ENCODE measurements at regions not wholly inside any gene's neighbourhood (a gene's known extent, or its start where the extent isn't known, plus 50 kb on each side); places are given as distances from the start of the nearest gene placed in this dataset.

GRCh38 chr6:117817992-117818391 lies 89.1 kb upstream of the SLC35F1 start:
- Histone ChIP-seq H3K36me3 (ENCODE audit: control insufficient read depth, insufficient read depth, low read length) (no peaks in the 10 kb centered on the region), H3K27me3 (ENCODE audit: control insufficient read depth, insufficient read depth, low read length) (peaks cover 3% of the 10 kb centered on the region; the same call in 1 of the 2 replicates), H3K4me1 (ENCODE audit: control insufficient read depth, insufficient read depth, low read length) (no peaks in the 10 kb centered on the region), H3K27ac (ENCODE audit: low read length) (no peak overlapping the region), H3K4me3 (ENCODE audit: low read depth in 2 of 2, low read length in 2 of 2) (no peak overlapping the region), H3K9me3 (ENCODE audit: control insufficient read depth, insufficient read depth, low read depth, low read length) (no peaks in the 10 kb centered on the region)
- no peak for TF ChIP-seq SIN3A (IDR thresholded peaks at IDR 0.05; ENCODE audit: borderline replicate concordance, insufficient read depth, low read depth, low read length)
- no peak for TF ChIP-seq CTCF (IDR thresholded peaks at IDR 0.05)
- no peak for TF ChIP-seq TCF7L2 (IDR thresholded peaks at IDR 0.05; ENCODE audit: low read depth, low read length)
- TF ChIP-seq REST (IDR thresholded peaks at IDR 0.05; ENCODE audit: insufficient read depth in 1 of 2, low read depth in 2 of 2, low read length in 1 of 2) = no peak
- no peak for TF ChIP-seq POLR2AphosphoS5 (IDR thresholded peaks at IDR 0.05; ENCODE audit: low read depth, low read length)
- no peak for DNase-seq (ENCODE audit: low read depth, low spot score)
- intact Hi-C loops (cut with micrococcal nuclease; ENCODE audit: unreplicated experiment) = no loop called here
- CTCF ChIA-PET = no interaction called here
- POLR2A ChIA-PET = no interaction called here
- no TSS peak for BruUV-seq (replicated peaks)
- no peak for ATAC-seq
- in situ Hi-C loops (cut with HindIII; ENCODE audit: low pct_unique_long_range_greater_than_20kb, low sequenced_read_pairs) = no loop called here

- in situ Hi-C loops (cut with HindIII; ENCODE audit: low pct_unique_long_range_greater_than_20kb, low sequenced_read_pairs) = no loop called here
- Histone ChIP-seq H3K4me1 (ENCODE audit: control insufficient read depth, insufficient read depth, low read length) (no peaks in the 10 kb centered on the region), H3K36me3 (ENCODE audit: control insufficient read depth, insufficient read depth, low read length) (no peaks in the 10 kb centered on the region), H3K27me3 (ENCODE audit: control insufficient read depth, insufficient read depth, low read length) (peaks cover 3% of the 10 kb centered on the region; the same call in 1 of the 2 replicates), H3K9me3 (ENCODE audit: control insufficient read depth, insufficient read depth, low read depth, low read length) (no peaks in the 10 kb centered on the region), H3K4me3 (ENCODE audit: low read depth in 2 of 2, low read length in 2 of 2) (no peak overlapping the region), H3K27ac (ENCODE audit: low read length) (no peak overlapping the region)
- DNase-seq (ENCODE audit: low read depth, low spot score) (no peak), ATAC-seq (no peak)
- CTCF ChIA-PET = no interaction called here
- intact Hi-C loops (cut with micrococcal nuclease; ENCODE audit: unreplicated experiment) = no loop called here
- TF ChIP-seq SIN3A (IDR thresholded peaks at IDR 0.05; ENCODE audit: borderline replicate concordance, insufficient read depth, low read depth, low read length) (no peak), REST (IDR thresholded peaks at IDR 0.05; ENCODE audit: insufficient read depth in 1 of 2, low read depth in 2 of 2, low read length in 1 of 2) (no peak), TCF7L2 (IDR thresholded peaks at IDR 0.05; ENCODE audit: low read depth, low read length) (no peak), CTCF (IDR thresholded peaks at IDR 0.05) (no peak), POLR2AphosphoS5 (IDR thresholded peaks at IDR 0.05; ENCODE audit: low read depth, low read length) (no peak)
- BruUV-seq (replicated peaks) = no TSS peak
- POLR2A ChIA-PET = no interaction called here
Observed at GRCh38 chr6:117818449-117818848, 88.6 kb upstream of the SLC35F1 start.
